OCI-LY7 (cell line): ENCODE measurements at regions not wholly inside any gene's neighbourhood (a gene's known extent, or its start where the extent isn't known, plus 50 kb on each side); places are given as distances from the start of the nearest gene placed in this dataset.

Experiments used
- BruUV-seq: library from RNA; stranded (reverse); fragments of 400-500 nt; replicated peaks from 2 replicates; lab custom pipeline; 2021; lab: Mats Ljungman, UMichigan
- CTCF ChIA-PET: fragments of 300-600 bp; sonication (Branson Sonifier 250); formaldehyde crosslinking; loops from one replicate; lab custom pipeline; 2022; ENCODE audit warnings: antibody characterized with exemption; ENCODE audit not compliant: unreplicated experiment; lab: Charles Lee
- POLR2A ChIA-PET: fragments of 300-600 bp; sonication (Branson Sonifier 250); formaldehyde crosslinking; loops from one replicate; lab custom pipeline; 2022; ENCODE audit warnings: antibody characterized with exemption; lab: Charles Lee
- DNase-seq: peaks from one replicate; pipeline ENCODE4 v3.0.0-alpha.2; 2015; ENCODE audit warnings: low spot score
- H2AFZ ChIP-seq: fragments of 200-600 bp; sonication (generic), shearing (Covaris generic); 2 replicates; pipeline ENCODE4 v1.6.1; 2014; ENCODE audit warnings: mild to moderate bottlenecking, antibody characterized with exemption, low read length, moderate library complexity
- H3K27ac ChIP-seq: fragments of 200-600 bp; sonication (generic); 2 replicates; pipeline ENCODE4 v1.5.1; 2014; ENCODE audit warnings: mixed run types, low read depth, mild to moderate bottlenecking, moderate library complexity, low read length, inconsistent platforms; ENCODE audit not compliant: poor library complexity, severe bottlenecking
- H3K36me3 ChIP-seq: fragments of 200-600 bp; sonication (generic); 2 replicates; pipeline ENCODE4 v1.6.1; 2014; ENCODE audit warnings: mild to moderate bottlenecking, antibody characterized with exemption, low read length, moderate library complexity, mixed read lengths; ENCODE audit not compliant: insufficient read depth
- H3K4me1 ChIP-seq: fragments of 200-600 bp; sonication (generic); 2 replicates; pipeline ENCODE4 v1.5.1; 2014; ENCODE audit warnings: mild to moderate bottlenecking, low read length; ENCODE audit not compliant: insufficient read depth, poor library complexity, severe bottlenecking
- H3K4me2 ChIP-seq: fragments of 200-600 bp; sonication (generic); 2 replicates; pipeline ENCODE4 v1.6.1; 2014; ENCODE audit warnings: mild to moderate bottlenecking, low read length
- H3K4me3 ChIP-seq: fragments of 200-600 bp; sonication (generic); 2 replicates; pipeline ENCODE4 v1.5.1; 2014; ENCODE audit warnings: mild to moderate bottlenecking, low read depth, low read length; ENCODE audit not compliant: poor library complexity, severe bottlenecking
- H3K79me2 ChIP-seq: fragments of 200-600 bp; sonication (generic); 2 replicates; pipeline ENCODE4 v1.6.1; 2016; ENCODE audit warnings: low read depth, mild to moderate bottlenecking, low read length, moderate library complexity, mixed read lengths; ENCODE audit not compliant: insufficient read depth
- H3K9me2 ChIP-seq: fragments of 200-600 bp; sonication (generic); 2 replicates; pipeline ENCODE4 v1.6.1; 2016; ENCODE audit warnings: mild to moderate bottlenecking, low read length, mixed read lengths; ENCODE audit not compliant: insufficient read depth
- H3K9me3 ChIP-seq: fragments of 200-600 bp; sonication (generic); 2 replicates; pipeline ENCODE4 v1.6.1; 2014; ENCODE audit warnings: mild to moderate bottlenecking, mixed run types, low read length, mixed read lengths
- H4K20me1 ChIP-seq: fragments of 200-600 bp; sonication (generic); 2 replicates; pipeline ENCODE4 v1.6.1; 2014; ENCODE audit warnings: mild to moderate bottlenecking, antibody characterized with exemption, low read length, moderate library complexity, mixed read lengths; ENCODE audit not compliant: insufficient read depth
- EZH2phosphoT487 ChIP-seq: fragments of 200-600 bp; sonication (generic); IDR thresholded peaks from 2 replicates; pipeline ENCODE4 v1.6.1; 2018; ENCODE audit warnings: low read depth, borderline replicate concordance, mild to moderate bottlenecking, mixed run types, antibody characterized with exemption, low read length, moderate library complexity, mixed read lengths
- intact Hi-C: fragments of 100-400 bp; cut with micrococcal nuclease; formaldehyde crosslinking; loops from one replicate; pipeline ENCODE4 v1.10.0; 2022; ENCODE audit not compliant: unreplicated experiment
- TF ChIP-seq, protein P1 (sequence below): fragments of 200-600 bp; sonication (generic); conservative IDR thresholded peaks from 2 replicates; pipeline ENCODE4 v1.5.1; 2014; ENCODE audit warnings: mild to moderate bottlenecking, antibody characterized with exemption, low read length, moderate library complexity, mixed read lengths

DNA sequence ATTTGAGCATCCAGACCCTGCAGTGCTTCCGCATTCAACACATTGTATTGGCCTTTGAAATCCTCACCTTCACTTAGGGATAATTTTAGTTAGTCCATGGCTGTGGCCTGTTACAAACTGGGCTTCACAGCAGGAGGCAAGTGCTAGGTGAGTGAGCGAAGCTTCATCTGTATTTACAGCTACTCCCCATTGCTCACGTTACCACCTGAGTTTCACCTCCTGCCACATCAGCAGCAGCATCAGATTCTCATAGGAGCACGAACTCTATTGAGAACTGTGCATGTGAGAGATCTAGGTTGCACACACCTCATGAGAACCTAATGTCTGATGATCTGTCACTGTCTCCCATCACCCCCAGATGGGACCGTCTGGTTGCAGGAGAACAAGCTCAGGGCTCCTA is 222.1 kb upstream of the NR2F2 start:
- no peak for DNase-seq
- intact Hi-C loops: no loop called here
- no peaks in the 10 kb centered on the region for H3K36me3 ChIP-seq

DNA sequence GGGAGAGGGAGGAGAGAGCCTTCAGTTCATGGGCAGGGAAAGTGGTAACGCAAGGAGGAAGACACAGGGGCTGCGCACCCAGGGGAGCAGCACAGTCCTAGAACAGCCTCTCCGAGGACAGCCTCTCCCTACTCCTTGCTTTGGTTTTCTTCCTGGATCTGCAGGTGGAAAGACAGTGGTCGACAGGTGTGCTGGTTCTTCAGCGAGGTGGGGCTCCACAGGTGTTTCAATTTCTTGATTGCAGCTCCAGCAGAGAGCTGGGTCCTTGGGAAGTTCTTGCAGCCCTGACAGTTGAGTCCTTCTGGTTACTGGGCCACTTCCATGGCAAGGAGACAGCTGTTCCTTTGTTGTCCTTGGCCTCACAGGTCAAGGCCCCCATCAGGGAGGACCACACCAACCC is 220.7 kb upstream of the NR2F2 start:
- Histone ChIP-seq H3K9me2 (no peaks in the 10 kb centered on the region), H3K4me3 (no peak overlapping the region), H4K20me1 (no peaks in the 10 kb centered on the region), H3K36me3 (no peaks in the 10 kb centered on the region), H2AFZ (no peak overlapping the region), H3K4me2 (no peak overlapping the region), H3K9me3 (no peaks in the 10 kb centered on the region), H3K27ac (no peak overlapping the region), H3K4me1 (no peaks in the 10 kb centered on the region), H3K79me2 (no peaks in the 10 kb centered on the region)
- ChIA-PET CTCF (no interaction called here), POLR2A (no interaction called here)
- intact Hi-C loops: no loop called here
- no peak for TF ChIP-seq EZH2phosphoT487
- TF ChIP-seq, protein P1, sequence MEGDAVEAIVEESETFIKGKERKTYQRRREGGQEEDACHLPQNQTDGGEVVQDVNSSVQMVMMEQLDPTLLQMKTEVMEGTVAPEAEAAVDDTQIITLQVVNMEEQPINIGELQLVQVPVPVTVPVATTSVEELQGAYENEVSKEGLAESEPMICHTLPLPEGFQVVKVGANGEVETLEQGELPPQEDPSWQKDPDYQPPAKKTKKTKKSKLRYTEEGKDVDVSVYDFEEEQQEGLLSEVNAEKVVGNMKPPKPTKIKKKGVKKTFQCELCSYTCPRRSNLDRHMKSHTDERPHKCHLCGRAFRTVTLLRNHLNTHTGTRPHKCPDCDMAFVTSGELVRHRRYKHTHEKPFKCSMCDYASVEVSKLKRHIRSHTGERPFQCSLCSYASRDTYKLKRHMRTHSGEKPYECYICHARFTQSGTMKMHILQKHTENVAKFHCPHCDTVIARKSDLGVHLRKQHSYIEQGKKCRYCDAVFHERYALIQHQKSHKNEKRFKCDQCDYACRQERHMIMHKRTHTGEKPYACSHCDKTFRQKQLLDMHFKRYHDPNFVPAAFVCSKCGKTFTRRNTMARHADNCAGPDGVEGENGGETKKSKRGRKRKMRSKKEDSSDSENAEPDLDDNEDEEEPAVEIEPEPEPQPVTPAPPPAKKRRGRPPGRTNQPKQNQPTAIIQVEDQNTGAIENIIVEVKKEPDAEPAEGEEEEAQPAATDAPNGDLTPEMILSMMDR: no peak
- no TSS peak for BruUV-seq
- no peak for DNase-seq

More for the DNA sequence above, 222.1 kb upstream of the NR2F2 start:
- CTCF ChIA-PET: no interaction called here
- Histone ChIP-seq H3K4me3 (no peak overlapping the region), H3K4me2 (no peak overlapping the region), H3K4me1 (no peaks in the 10 kb centered on the region), H3K27ac (no peak overlapping the region), H3K9me2 (no peaks in the 10 kb centered on the region), H4K20me1 (no peaks in the 10 kb centered on the region), H2AFZ (no peak overlapping the region), H3K79me2 (no peaks in the 10 kb centered on the region), H3K9me3 (no peaks in the 10 kb centered on the region)
- no peak for TF ChIP-seq EZH2phosphoT487
- TF ChIP-seq, protein P1: no peak
- no TSS peak for BruUV-seq
- POLR2A ChIA-PET: interaction anchor here (0.6 kb wide), 1 partner anchor 20 kb away, joined by 6 read pairs; no protein-coding TSS in a partner anchor

DNA sequence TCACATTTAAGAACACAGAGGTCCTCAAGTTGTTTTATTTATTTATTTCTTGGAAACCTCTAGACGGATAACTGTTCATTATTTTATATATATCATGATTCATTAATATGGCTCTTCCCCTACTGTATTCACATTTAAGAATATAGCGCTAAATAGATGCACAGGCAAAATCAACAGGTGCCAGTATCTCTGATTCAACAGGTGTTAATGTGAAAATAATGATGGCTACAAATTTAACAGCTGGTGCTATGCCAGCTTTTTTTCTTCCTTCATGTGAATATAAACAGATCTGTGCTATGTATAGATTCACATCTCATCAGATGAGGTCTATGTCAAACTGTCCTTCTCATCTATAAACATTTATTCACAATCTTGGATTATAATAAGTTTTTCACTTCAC is 218.5 kb upstream of the NR2F2 start:
- Histone ChIP-seq H2AFZ (no peak overlapping the region), H3K79me2 (no peaks in the 10 kb centered on the region), H3K9me3 (no peaks in the 10 kb centered on the region), H3K27ac (no peak overlapping the region), H3K4me2 (no peak overlapping the region), H4K20me1 (no peaks in the 10 kb centered on the region), H3K4me1 (no peaks in the 10 kb centered on the region), H3K36me3 (no peaks in the 10 kb centered on the region), H3K4me3 (no peak overlapping the region), H3K9me2 (no peaks in the 10 kb centered on the region)
- TF ChIP-seq EZH2phosphoT487: no peak
- TF ChIP-seq, protein P1: no peak
- ChIA-PET CTCF (no interaction called here), POLR2A (interaction anchor here (0.7 kb wide), 1 partner anchor 966 kb away, joined by 3 read pairs; no protein-coding TSS in a partner anchor)
- no peak for DNase-seq
- intact Hi-C loops: no loop called here
- no TSS peak for BruUV-seq
